ENCODE measurements at regions not wholly inside any gene's neighbourhood (a gene's known extent, or its start where the extent isn't known, plus 50 kb on each side); places are given as distances from the start of the nearest gene placed in this dataset.

DNA sequence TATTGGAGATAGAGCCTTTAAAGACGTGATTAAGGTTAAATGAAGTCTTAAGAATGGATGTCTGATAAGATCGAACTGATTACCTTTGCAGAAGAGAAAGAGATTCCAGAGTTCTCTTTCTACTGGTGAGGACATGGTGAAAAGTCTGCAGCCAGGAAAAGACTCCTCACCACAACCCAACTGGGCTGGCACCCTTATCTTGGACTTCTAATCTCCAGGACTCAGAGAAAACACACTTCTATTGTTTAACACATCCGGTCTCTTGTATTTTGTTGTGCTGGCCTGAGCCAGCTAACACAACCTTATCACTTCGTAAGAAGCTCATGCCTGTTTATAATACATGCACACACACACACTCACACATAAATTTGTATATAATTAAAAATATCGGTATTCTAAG, 489.1 kb downstream of the PRDM9 start:
- Histone ChIP-seq H3K4me1 (replicated peaks in 1 of 2; ENCODE audit: control insufficient read depth in 2 of 2, insufficient read depth in 2 of 2, low read length in 2 of 2) (no peaks in the 10 kb centered on the region), H3K36me3 (ENCODE audit: control insufficient read depth, insufficient read depth, low read length) (no peaks in the 10 kb centered on the region), H3K4me3 (no peak overlapping the region), H3K27me3 (ENCODE audit: control insufficient read depth in 2 of 2, insufficient read depth in 2 of 2, low read length in 2 of 2) (no peaks in the 10 kb centered on the region), H4K20me1 (replicated peaks; ENCODE audit: control insufficient read depth, insufficient read depth, low read length) (no peaks in the 10 kb centered on the region), H3K27ac (ENCODE audit: extremely low read depth, low read depth, low read length) (no peak overlapping the region), H3K79me2 (ENCODE audit: control insufficient read depth, insufficient read depth, low read length) (no peaks in the 10 kb centered on the region), H3K4me2 (ENCODE audit: insufficient read depth, low read length) (no peak overlapping the region), H3K9me1 (ENCODE audit: control insufficient read depth, insufficient read depth, low read length) (no peaks in the 10 kb centered on the region), H3K9ac (ENCODE audit: insufficient read depth in 1 of 2, low read depth in 2 of 2, low read length in 2 of 2) (no peak overlapping the region), H2AFZ (ENCODE audit: low read depth, low read length) (no peak overlapping the region), H3K9me3 (replicated peaks; ENCODE audit: control insufficient read depth, insufficient read depth, low read depth, low read length) (0 out of 2 replicates have a peak, but pooled peaks cover 2% of the 10 kb centered on the region)
- in situ Hi-C loops (cut with MboI), result no loop called here
- no peak for ATAC-seq
- DNase-seq (ENCODE audit: extremely low read depth in 1 of 4, low spot score in 3 of 4), result no peak
- FAIRE-seq, result no peak
- no TSS peak for BruUV-seq (replicated peaks)
- CTCF ChIA-PET (ENCODE audit: low intra/inter-chr PET ratio), result no interaction called here
- intact Hi-C loops (cut with micrococcal nuclease), result no loop called here
- TF ChIP-seq FUS (optimal IDR thresholded peaks at IDR 0.05; ENCODE audit: low read depth, low read length), result no peak
- no peak for TF ChIP-seq TCF7 (IDR thresholded peaks at IDR 0.05; ENCODE audit: borderline replicate concordance)
- TF ChIP-seq SP1 (CRISPR knock-in tag; IDR thresholded peaks at IDR 0.05), result no peak
- no peak for TF ChIP-seq ESRRA (IDR thresholded peaks at IDR 0.05; ENCODE audit: borderline replicate concordance, low read depth)
- no peak for TF ChIP-seq ZNF583 (CRISPR knock-in tag; IDR thresholded peaks at IDR 0.05)
- no peak for TF ChIP-seq ZNF699 (CRISPR knock-in tag; IDR thresholded peaks at IDR 0.05; ENCODE audit: insufficient replicate concordance)
- TF ChIP-seq RFX5 (IDR thresholded peaks at IDR 0.05; ENCODE audit: low read depth, low read length), result no peak
- TF ChIP-seq ZNF668 (CRISPR knock-in tag; IDR thresholded peaks at IDR 0.05), result no peak
- TF ChIP-seq, protein P1, sequence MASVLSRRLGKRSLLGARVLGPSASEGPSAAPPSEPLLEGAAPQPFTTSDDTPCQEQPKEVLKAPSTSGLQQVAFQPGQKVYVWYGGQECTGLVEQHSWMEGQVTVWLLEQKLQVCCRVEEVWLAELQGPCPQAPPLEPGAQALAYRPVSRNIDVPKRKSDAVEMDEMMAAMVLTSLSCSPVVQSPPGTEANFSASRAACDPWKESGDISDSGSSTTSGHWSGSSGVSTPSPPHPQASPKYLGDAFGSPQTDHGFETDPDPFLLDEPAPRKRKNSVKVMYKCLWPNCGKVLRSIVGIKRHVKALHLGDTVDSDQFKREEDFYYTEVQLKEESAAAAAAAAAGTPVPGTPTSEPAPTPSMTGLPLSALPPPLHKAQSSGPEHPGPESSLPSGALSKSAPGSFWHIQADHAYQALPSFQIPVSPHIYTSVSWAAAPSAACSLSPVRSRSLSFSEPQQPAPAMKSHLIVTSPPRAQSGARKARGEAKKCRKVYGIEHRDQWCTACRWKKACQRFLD (CRISPR knock-in tag; IDR thresholded peaks at IDR 0.05), result no peak
- WGBS (ENCODE audit: insufficient coverage, low coverage, missing lambda C conversion rate), result 0% methylated on average over 5 of the region's 5 CpGs
- POLR2A ChIA-PET, result no interaction called here
